GM12872 (cell line): ENCODE measurements at regions not wholly inside any gene's neighbourhood (a gene's known extent, or its start where the extent isn't known, plus 50 kb on each side); places are given as distances from the start of the nearest gene placed in this dataset.

Source experiments
- CTCF ChIP-seq: IDR thresholded peaks from 3 replicates; pipeline ENCODE4 v1.5.1; 2011; ENCODE audit warnings: low read depth, mild to moderate bottlenecking, low read length, moderate library complexity; ENCODE audit not compliant: insufficient read depth

- no peak for TF ChIP-seq CTCF
These were observed 159.6 kb upstream of the ZNF217 start for GRCh38 chr20:53752971-53753879.

GRCh38 chr20:53752583-53752970 lies 158.9 kb upstream of the ZNF217 start:
- TF ChIP-seq CTCF = no peak

- no peak for TF ChIP-seq CTCF
These were observed 158.1 kb upstream of the ZNF217 start for GRCh38 chr20:53751620-53752318.

- no peak for TF ChIP-seq CTCF
These were observed 157.4 kb upstream of the ZNF217 start for GRCh38 chr20:53750827-53751619.

- no peak for TF ChIP-seq CTCF
These were observed 155.9 kb upstream of the ZNF217 start for GRCh38 chr20:53749499-53749898.

GRCh38 chr20:53748821-53749421 lies 155.3 kb upstream of the ZNF217 start:
- no peak for TF ChIP-seq CTCF
